ENCODE measurements at regions not wholly inside any gene's neighbourhood (a gene's known extent, or its start where the extent isn't known, plus 50 kb on each side); places are given as distances from the start of the nearest gene placed in this dataset.

- no peak for DNase-seq
Measured at GRCh38 chr10:131490991-131491594, 179.6 kb upstream of the TCERG1L start.

- DNase-seq = no peak
Measured at GRCh38 chr10:131492211-131492857, 180.8 kb upstream of the TCERG1L start.

- no peak for DNase-seq
Measured at GRCh38 chr10:131493432-131493831, 181.9 kb upstream of the TCERG1L start.

DNA sequence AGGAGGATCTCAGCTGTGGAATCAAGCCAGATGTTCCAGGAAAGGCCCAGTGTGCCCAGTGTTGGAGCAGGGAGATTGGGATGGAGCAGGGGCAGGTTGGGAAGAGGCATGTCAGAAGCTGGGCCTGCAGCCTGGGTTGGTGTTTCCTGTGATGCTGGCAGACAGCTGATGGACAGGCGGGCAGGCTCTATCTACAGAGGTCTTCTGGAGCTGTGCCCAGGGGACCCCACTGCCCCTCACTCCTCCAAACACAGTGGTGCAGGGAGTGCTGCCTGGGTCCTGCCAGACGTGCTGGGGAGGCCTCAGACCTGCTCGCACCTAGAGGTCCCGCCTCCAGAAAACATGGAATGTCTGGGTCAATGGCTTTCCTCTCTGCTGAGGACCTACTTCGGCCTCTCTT lies 182.9 kb upstream of the TCERG1L start:
- DNase-seq = no peak

DNA sequence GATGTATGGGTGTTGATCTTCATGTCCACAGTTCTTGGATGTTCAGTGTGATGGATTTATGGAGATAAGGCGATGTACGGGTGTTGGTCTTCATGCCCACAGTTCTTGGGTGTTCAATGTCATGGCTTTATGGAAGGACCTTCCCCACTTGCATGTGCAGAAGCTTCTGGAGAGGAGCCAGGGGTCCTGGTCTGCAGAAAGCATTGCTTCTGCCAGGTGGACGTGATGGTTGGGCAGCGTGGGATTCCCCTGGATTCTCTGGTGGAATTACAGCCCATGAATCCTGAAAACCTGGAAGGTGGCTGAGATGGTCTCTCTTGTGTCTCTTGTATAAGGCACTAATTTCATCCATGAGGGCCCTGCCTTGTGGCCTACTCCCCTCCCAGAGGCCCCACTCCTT lies 183.7 kb upstream of the TCERG1L start:
- no peak for DNase-seq

GRCh38 chr10:131495892-131496291 lies 184.4 kb upstream of the TCERG1L start:
- no peak for DNase-seq

DNA sequence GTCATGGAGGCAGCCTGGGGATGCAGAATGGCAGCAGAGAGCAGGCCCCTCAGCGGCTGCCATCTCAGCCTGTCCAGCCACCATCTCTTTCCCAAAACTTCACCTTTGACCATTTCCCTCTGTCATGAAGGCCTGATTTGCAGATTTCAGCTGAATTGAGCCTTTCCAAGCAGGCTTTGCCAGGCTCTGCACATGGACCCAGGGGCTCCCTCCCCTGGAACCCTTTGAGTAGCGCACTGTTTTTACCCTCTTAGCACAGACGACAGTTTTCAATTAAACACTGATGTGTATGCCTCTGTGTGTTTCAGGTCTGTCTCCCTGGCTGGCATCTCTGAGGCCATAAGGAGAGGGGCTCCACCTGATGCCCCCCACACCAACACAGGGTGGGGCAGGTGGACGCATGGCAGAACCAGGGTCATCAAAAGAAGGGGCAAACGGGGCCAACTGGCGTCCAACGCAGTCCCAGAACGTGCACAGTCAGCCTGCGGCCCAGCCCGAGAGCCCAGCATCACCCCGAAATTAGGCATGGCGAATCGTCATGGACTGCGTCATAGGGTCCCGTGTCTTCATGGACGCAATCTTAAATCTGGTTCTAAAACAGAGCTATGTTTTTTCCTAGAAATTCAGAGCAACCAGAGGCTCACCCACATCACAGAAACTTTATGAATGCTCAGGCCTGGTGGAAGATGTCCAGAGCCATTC lies 185.0 kb upstream of the TCERG1L start:
- DNase-seq = no peak

DNA sequence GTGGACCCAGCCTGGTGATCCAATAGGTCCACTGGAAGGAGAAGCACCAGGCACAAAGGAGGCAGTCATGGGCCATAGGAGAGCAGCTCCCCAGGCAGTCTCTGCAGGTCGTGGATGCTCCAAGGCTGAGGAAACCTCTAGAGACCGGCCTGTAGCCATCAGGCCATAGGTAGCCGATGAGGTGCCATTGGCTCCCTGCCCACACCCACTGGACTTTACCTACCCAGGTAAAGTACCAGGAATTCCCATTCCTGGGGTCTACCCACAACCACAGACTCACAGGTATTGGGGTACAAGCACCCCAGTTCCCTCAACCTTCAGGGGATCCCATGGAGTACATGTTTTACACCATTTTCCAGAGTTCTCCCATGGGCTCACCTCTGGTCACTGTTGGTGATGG lies 188.0 kb upstream of the TCERG1L start:
- no peak for DNase-seq

DNA sequence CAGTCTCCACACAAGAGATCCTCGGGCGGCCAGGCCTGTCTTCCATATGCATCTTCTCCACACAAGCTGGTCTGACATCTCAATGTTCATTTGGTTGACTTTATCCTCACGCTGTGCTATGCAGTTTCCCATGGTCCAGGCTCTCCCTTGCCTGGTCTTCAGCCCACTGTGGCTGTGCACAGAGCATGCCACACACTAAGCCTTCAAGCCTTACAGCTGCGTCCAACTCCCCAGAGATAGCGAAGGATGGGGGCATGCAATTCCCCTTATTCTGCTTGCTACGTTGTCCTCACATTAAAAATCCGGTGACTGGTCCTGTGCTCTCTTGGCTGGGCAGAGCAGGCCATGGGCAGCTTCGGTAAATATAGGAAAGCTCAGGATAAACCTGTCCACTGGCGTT lies 188.7 kb upstream of the TCERG1L start:
- DNase-seq = no peak

- DNase-seq = no peak
Measured at GRCh38 chr10:131500892-131501291, 189.4 kb upstream of the TCERG1L start.

DNA sequence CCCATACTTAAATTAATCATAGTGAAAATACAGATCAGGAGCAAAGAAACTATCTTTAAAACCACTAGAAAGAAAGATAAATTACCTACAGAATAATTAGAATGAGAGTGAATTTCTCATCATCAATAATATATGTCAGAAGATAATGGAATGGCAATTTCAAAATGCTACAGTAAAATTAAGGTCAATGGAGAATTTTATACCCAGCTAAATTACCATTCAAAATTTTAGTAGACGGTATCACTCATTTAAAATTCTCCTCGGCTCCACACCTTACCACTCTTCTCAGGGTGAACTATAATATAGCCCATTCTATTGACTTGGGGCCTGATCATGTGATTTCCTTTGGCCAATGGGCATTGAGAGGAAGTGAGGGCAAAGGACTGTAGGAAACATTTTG lies 192.5 kb upstream of the TCERG1L start:
- no peak for DNase-seq

GRCh38 chr10:131511391-131511790 lies 199.9 kb upstream of the TCERG1L start:
- no peak for DNase-seq

- DNase-seq = no peak
Measured at GRCh38 chr10:131512852-131513251, 201.3 kb upstream of the TCERG1L start.

- no peak for DNase-seq
Measured at GRCh38 chr10:131513445-131513844, 201.9 kb upstream of the TCERG1L start.

DNA sequence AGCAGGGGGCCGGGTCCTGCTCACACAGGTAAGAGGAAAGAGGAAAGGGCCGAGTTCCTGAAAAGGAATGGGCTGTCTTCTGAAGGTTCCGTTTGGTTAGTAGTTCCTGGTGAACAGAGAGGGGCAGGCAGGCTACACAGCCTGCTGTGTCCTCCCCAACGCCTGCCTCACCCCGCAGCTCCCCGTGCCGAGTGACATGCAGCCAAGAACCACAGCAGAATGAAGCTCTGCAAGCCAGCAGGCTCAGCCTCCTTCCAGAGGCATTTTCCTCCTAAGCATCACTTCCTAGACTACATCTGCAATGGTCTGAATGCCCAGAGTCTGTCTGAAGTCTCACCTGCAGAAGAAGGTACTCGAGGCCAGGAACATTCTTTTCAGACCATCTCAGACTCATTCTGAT lies 202.4 kb upstream of the TCERG1L start:
- DNase-seq = no peak

- no peak for DNase-seq
Measured at GRCh38 chr10:131514454-131514853, 202.9 kb upstream of the TCERG1L start.

DNA sequence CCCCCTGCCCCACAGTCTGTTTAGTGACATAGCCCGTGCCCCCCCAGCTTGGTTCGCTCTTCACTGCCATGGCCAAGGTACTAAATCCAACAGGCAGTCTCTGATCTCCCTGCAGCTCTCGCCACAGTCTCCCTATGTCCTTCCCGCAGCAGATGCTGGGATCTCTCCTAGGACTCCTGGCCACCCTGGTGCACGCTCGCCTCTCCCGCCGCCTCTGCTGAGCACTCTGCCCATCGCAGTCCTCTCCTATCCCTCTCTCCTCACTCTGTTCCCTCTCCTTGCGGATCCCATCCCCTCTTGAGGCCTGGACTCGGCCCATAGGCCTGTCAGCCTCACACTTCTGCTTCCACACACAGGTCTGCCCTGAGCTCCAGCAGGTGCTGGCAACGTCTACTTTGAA lies 204.8 kb upstream of the TCERG1L start:
- DNase-seq = no peak

- DNase-seq = no peak
Measured at GRCh38 chr10:131517781-131518180, 206.3 kb upstream of the TCERG1L start.

GRCh38 chr10:131519723-131520605 lies 208.4 kb upstream of the TCERG1L start:
- DNase-seq = no peak

DNA sequence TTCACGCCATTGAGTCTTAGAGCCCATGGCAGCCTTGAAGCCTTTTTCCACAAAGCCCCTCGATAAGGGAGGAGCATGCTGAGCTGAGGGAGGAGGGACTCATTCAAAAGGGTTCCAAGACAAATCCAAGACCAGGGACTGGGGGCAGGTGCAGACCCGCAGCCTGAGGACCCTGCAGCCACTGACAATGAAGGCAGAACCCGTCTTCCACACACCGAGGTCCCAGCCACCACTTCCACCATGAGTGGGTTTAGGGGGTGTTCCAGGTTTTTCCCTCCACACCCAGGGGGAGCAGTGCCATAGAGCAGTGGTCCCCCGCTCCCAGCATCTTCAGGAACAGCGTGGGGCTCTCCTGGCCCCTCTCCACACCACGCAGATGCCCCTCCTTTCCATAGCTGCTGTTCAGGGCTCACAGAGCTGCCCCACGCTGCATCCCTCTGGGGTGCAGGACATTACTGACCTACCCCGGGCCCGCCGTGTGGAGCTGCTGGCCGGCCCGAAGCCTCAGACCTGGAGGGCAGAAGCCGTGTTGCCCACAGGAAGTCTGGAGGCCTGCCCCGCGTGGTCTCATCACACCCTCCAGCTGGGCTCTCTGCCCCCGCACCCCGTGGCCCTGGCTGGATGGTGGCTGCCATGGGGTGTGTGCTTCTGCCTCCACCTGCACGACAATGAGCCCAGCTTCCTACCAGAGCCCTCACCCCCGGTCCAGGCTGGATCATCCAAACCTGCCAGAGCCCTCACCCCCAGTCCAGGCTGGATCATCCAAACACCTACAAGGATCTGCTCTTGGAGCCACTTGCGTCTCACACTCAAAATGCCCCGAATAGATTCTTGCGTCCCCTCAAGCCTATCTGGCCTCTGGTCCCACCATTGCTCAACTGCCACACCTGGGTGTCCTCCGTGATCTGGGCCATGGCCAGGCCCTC lies 220.0 kb upstream of the TCERG1L start:
- no peak for DNase-seq

DNA sequence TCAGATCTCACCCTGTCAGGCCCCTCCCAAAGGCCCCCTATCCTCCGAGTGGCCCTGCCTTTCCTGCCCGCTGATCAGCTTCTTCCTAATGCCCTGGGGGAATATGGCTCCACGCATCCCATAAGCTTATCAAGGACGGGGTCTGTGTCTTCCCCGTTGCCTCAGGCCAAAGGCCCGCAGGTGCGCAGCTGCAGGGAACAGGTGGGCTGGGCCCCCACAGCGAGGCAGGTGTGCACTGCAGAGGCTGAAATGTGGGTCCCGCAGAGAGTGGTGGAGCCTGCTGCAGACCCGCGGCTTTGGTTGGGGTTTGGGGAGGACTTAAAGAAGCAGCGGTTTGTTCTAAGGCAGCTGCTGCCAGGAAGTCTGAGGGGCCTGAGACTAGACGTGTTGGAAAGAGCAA lies 220.8 kb upstream of the TCERG1L start:
- DNase-seq = no peak

DNA sequence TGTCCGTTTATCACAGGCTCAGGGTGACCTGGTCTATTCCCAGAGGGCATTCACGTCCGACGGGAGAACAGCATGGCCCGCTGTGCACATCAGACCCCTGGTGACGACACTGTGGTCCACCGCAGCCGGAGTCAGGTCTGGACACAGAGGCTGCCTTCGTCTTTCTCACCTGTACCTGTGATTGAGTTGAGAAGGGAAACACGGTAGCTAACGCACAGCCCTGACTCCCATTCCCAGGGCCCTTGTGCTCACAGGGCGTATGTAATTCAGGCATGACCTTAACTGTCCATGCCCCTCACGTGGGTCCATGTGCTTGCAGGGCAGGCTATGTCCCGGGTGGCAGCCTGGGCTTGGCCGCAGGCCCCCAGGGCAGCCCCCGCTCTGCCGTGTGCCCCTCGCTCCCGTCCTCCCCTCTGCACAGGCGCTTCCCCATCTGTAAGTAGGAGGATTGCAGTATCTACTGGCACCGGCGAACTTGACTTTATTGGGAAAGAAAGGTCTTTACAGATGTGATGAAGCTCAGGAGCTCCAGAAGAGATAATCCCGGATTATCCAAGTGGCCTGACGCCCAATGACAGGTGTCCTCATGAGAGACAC lies 221.3 kb upstream of the TCERG1L start:
- DNase-seq = no peak

Data from effector CD4-positive, alpha-beta T cell (primary cell).